A673 (cell line): ENCODE measurements at regions not wholly inside any gene's neighbourhood (a gene's known extent, or its start where the extent isn't known, plus 50 kb on each side); places are given as distances from the start of the nearest gene placed in this dataset.

ENCODE experiments used
- BruUV-seq: library from RNA; stranded (reverse); fragments of 400-500 nt; replicated peaks from 2 replicates; lab custom pipeline; 2021; lab: Mats Ljungman, UMichigan
- CTCF ChIA-PET: fragments of 300-600 bp; sonication (Branson Sonifier 250); formaldehyde crosslinking; loops from one replicate; lab custom pipeline; 2022; ENCODE audit warnings: antibody characterized with exemption; lab: Charles Lee
- POLR2A ChIA-PET: fragments of 300-600 bp; sonication (Branson Sonifier 250); formaldehyde crosslinking; loops from one replicate; lab custom pipeline; 2022; ENCODE audit warnings: antibody characterized with exemption; ENCODE audit not compliant: low non-redundant PET; lab: Charles Lee
- DNase-seq: peaks from one replicate; pipeline ENCODE4 v3.0.0-alpha.2; 2015; ENCODE audit warnings: low spot score
- H3K27ac ChIP-seq: fragments of 200-600 bp; sonication (generic); 2 replicates; pipeline ENCODE4 v1.5.1; 2016; ENCODE audit warnings: mixed run types, low read depth, mild to moderate bottlenecking, mixed read lengths, antibody characterized with exemption, low read length; ENCODE audit not compliant: poor library complexity, severe bottlenecking
- H3K27me3 ChIP-seq: fragments of 200-600 bp; sonication (generic); replicated peaks from 2 replicates; pipeline ENCODE4 v1.6.1; 2017; ENCODE audit warnings: mixed run types, low read depth, mild to moderate bottlenecking, mixed read lengths, antibody characterized with exemption, low read length; ENCODE audit not compliant: insufficient read depth, poor library complexity
- H3K36me3 ChIP-seq: fragments of 200-600 bp; sonication (generic); 2 replicates; pipeline ENCODE4 v1.6.1; 2016; ENCODE audit warnings: mixed run types, mild to moderate bottlenecking, mixed read lengths, antibody characterized with exemption, low read length; ENCODE audit not compliant: insufficient read depth, poor library complexity, severe bottlenecking
- H3K4me1 ChIP-seq: fragments of 200-600 bp; sonication (generic); 2 replicates; pipeline ENCODE4 v1.6.1; 2017; ENCODE audit warnings: mixed run types, mild to moderate bottlenecking, mixed read lengths, antibody characterized with exemption, low read length; ENCODE audit not compliant: insufficient read depth, poor library complexity, severe bottlenecking
- H3K4me3 ChIP-seq: fragments of 200-600 bp; sonication (generic); 2 replicates; pipeline ENCODE4 v1.5.1; 2016; ENCODE audit warnings: low read depth, mixed run types, mild to moderate bottlenecking, mixed read lengths, low read length; ENCODE audit not compliant: poor library complexity, severe bottlenecking
- H3K9me3 ChIP-seq: fragments of 200-600 bp; sonication (generic); 2 replicates; pipeline ENCODE4 v1.6.1; 2016; ENCODE audit warnings: mixed run types, low read depth, mild to moderate bottlenecking, mixed read lengths, antibody characterized with exemption, low read length; ENCODE audit not compliant: poor library complexity, severe bottlenecking
- CTCF ChIP-seq: fragments of 300-800, 200-600 bp; sonication (generic); conservative IDR thresholded peaks from 2 replicates; pipeline ENCODE4 v1.5.1; 2017; ENCODE audit warnings: low read depth, mild to moderate bottlenecking, antibody characterized with exemption, low read length, moderate library complexity, mixed read lengths
- EZH2 ChIP-seq: fragments of 200-600 bp; sonication (generic); IDR thresholded peaks from 2 replicates; pipeline ENCODE4 v1.6.1; 2017; ENCODE audit warnings: borderline replicate concordance, low read depth, mild to moderate bottlenecking, mixed read lengths, antibody characterized with exemption, low read length; ENCODE audit not compliant: poor library complexity, severe bottlenecking
- intact Hi-C: fragments of 100-400 bp; cut with micrococcal nuclease; formaldehyde crosslinking; loops from one replicate; pipeline ENCODE4 v1.10.0; 2022; ENCODE audit not compliant: unreplicated experiment

- Histone ChIP-seq H3K9me3 (no peaks in the 10 kb centered on the region), H3K27me3 (no peaks in the 10 kb centered on the region), H3K4me1 (peaks cover 12% of the 10 kb centered on the region), H3K4me3 (no peak overlapping the region), H3K36me3 (no peaks in the 10 kb centered on the region), H3K27ac (peak overlapping the region; percentile 23)
- ChIA-PET POLR2A (interaction anchor here (0.5 to 0.6 kb wide), 2 partner anchors 87 to 157 kb away, joined by 3 to 4 read pairs; no protein-coding TSS in a partner anchor), CTCF (interaction anchor here (0.6 kb wide), 1 partner anchor 519 kb away, joined by 5 read pairs; no protein-coding TSS in a partner anchor)
- peak; percentile 66 for DNase-seq
- BruUV-seq: no TSS peak
- intact Hi-C loops: no loop called here
- TF ChIP-seq CTCF (no peak), EZH2 (no peak)
These were observed 88.5 kb upstream of the NCOR2 start for GRCh38 chr12:124655698-124656516.

DNA sequence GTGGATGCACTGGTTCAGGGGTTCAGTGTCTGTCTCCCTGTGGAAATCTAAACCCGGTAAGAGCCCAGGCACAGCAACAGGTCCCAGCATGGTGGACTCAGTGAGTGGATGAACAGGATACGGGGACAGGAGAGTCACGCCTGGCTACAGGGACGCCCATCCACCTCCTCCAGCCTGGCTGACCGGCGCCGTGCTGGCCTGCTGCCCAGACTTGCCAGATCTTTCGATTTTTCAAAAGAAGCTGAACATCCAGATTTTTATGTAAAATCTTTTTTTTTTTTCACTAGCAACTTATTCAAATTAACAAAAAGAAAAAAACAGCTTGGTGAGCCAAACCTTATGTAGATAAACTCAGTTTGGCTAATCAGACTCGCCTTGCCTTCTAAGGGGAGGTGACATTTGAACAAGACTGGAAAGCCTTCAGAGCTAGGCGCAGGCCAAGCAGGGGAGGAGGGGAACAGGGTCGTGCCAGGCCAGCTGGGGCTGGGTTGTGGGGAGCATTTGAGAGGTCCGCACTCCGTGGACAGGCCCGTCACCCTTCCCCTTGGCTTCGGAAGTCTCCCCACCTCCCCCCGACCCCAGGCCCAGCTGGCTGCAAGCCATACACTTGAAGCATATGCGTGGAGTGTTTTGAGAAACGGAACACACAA, 87.8 kb upstream of the NCOR2 start:
- DNase-seq: peak; percentile 33

More for the DNA sequence above, 87.8 kb upstream of the NCOR2 start:
- ChIA-PET CTCF (interaction anchor here (0.6 kb wide), 1 partner anchor 519 kb away, joined by 5 read pairs; no protein-coding TSS in a partner anchor), POLR2A (interaction anchor here (0.5 kb wide), 1 partner anchor 86 kb away, joined by 4 read pairs; no protein-coding TSS in a partner anchor)
- no peak for TF ChIP-seq CTCF
- TF ChIP-seq EZH2: no peak
- H3K36me3 ChIP-seq: no peaks in the 10 kb centered on the region
- H3K4me1 ChIP-seq: peaks cover 12% of the 10 kb centered on the region
- intact Hi-C loops: no loop called here
- peak overlapping the region; percentile 23 for H3K27ac ChIP-seq
- H3K27me3 ChIP-seq: no peaks in the 10 kb centered on the region
- no peaks in the 10 kb centered on the region for H3K9me3 ChIP-seq
- no TSS peak for BruUV-seq
- no peak overlapping the region for H3K4me3 ChIP-seq
